Right atrium auricular region (tissue), 2 donors: ENCODE measurements at regions not wholly inside any gene's neighbourhood (a gene's known extent, or its start where the extent isn't known, plus 50 kb on each side); places are given as distances from the start of the nearest gene placed in this dataset.

Source experiments
- DNase-seq: peaks from one replicate; pipeline ENCODE4 v3.0.0-alpha.2; 2019; ENCODE audit warnings: low spot score
- H3K27ac ChIP-seq, 2 donors: fragments of 200-600 bp; sonication (generic); 1 replicate in 1 of 2; 2 replicates in 1 of 2; pipeline ENCODE4 v1.5.1; 2016 to 2019
- H3K27me3 ChIP-seq, 2 donors: fragments of 200-600 bp; sonication (generic); one replicate each; pipeline versions ENCODE4 v1.5.1 to v1.6.0; 2017 to 2019
- H3K36me3 ChIP-seq: fragments of 200-600 bp; sonication (generic); one replicate; pipeline ENCODE4 v1.5.1; 2016
- H3K4me1 ChIP-seq, 2 donors: fragments of 200-600 bp; sonication (generic); one replicate each; pipeline versions ENCODE4 v1.5.1 to v1.6.0; 2017 to 2019
- H3K4me3 ChIP-seq, 2 donors: fragments of 200-600 bp; sonication (generic); 1 replicate in 1 of 2; 2 replicates in 1 of 2; pipeline ENCODE4 v1.5.1; 2017 to 2019; ENCODE audit warnings: mild to moderate bottlenecking in 1 of 2, moderate library complexity in 1 of 2
- H3K9me3 ChIP-seq, 2 donors: fragments of 200-600 bp; sonication (generic); one replicate each; pipeline ENCODE4 v1.5.1; 2019
- CTCF ChIP-seq, 2 donors: fragments of 200-600 bp; sonication (generic); IDR thresholded peaks; one replicate each; pipeline ENCODE4 v1.5.1; 2019; ENCODE audit warnings: antibody characterized with exemption in 2 of 2

GRCh38 chr20:60968853-60969720 is 283.0 kb upstream of the CDH4 start:
- no peak for TF ChIP-seq CTCF (IDR thresholded peaks at IDR 0.05)
- no peaks in the 10 kb centered on the region for H3K27me3 ChIP-seq
- no peaks in the 10 kb centered on the region for H3K4me1 ChIP-seq
- no peaks in the 10 kb centered on the region for H3K9me3 ChIP-seq
- H3K4me3 ChIP-seq, result no peak overlapping the region
- no peak overlapping the region for H3K27ac ChIP-seq
- no peaks in the 10 kb centered on the region for H3K36me3 ChIP-seq
- DNase-seq, result no peak

GRCh38 chr20:60970601-60971000 is 281.5 kb upstream of the CDH4 start:
- Histone ChIP-seq H3K27me3 (no peaks in the 10 kb centered on the region), H3K9me3 (no peaks in the 10 kb centered on the region), H3K4me1 (no peaks in the 10 kb centered on the region), H3K36me3 (no peaks in the 10 kb centered on the region), H3K27ac (no peak overlapping the region), H3K4me3 (no peak overlapping the region)
- no peak for TF ChIP-seq CTCF (IDR thresholded peaks at IDR 0.05)
- DNase-seq, result no peak

GRCh38 chr20:60974022-60974421 is 278.0 kb upstream of the CDH4 start:
- Histone ChIP-seq H3K27ac (no peak overlapping the region), H3K9me3 (peaks cover 0 to 8% of the 10 kb centered on the region in 2 donors), H3K27me3 (no peaks in the 10 kb centered on the region), H3K4me1 (no peaks in the 10 kb centered on the region), H3K36me3 (no peaks in the 10 kb centered on the region), H3K4me3 (no peak overlapping the region)
- no peak for TF ChIP-seq CTCF (IDR thresholded peaks at IDR 0.05)
- no peak for DNase-seq

GRCh38 chr20:60974441-60974945 is 277.6 kb upstream of the CDH4 start:
- Histone ChIP-seq H3K4me3 (no peak overlapping the region), H3K36me3 (no peaks in the 10 kb centered on the region), H3K9me3 (peaks cover 0 to 12% of the 10 kb centered on the region in 2 donors), H3K4me1 (no peaks in the 10 kb centered on the region), H3K27ac (no peak overlapping the region), H3K27me3 (no peaks in the 10 kb centered on the region)
- no peak for TF ChIP-seq CTCF (IDR thresholded peaks at IDR 0.05)
- DNase-seq, result no peak

- no peak for DNase-seq
- Histone ChIP-seq H3K4me3 (no peak overlapping the region), H3K27ac (no peak overlapping the region), H3K4me1 (no peaks in the 10 kb centered on the region), H3K27me3 (no peaks in the 10 kb centered on the region), H3K36me3 (no peaks in the 10 kb centered on the region), H3K9me3 (peaks cover 0 to 27% of the 10 kb centered on the region in 2 donors)
- TF ChIP-seq CTCF (IDR thresholded peaks at IDR 0.05), result no peak
Observed at GRCh38 chr20:60976139-60976538, 275.9 kb upstream of the CDH4 start.
